Sigmoid colon (tissue), 6 donors: ENCODE measurements at regions not wholly inside any gene's neighbourhood (a gene's known extent, or its start where the extent isn't known, plus 50 kb on each side); places are given as distances from the start of the nearest gene placed in this dataset.

Source experiments
- DNase-seq: peaks from one replicate; pipeline ENCODE4 v3.0.0-alpha.2; 2019
- H3K27ac ChIP-seq, 4 donors: fragments of 200-600 bp; sonication (generic); one replicate each; pipeline ENCODE4 v1.5.1; 2016 to 2019; ENCODE audit warnings: mild to moderate bottlenecking in 1 of 4
- H3K27me3 ChIP-seq, 3 donors: fragments of 200-600 bp; sonication (generic); one replicate each; pipeline ENCODE4 v1.5.1; 2019; ENCODE audit warnings: mild to moderate bottlenecking in 1 of 3
- H3K36me3 ChIP-seq, 4 donors: fragments of 200-600 bp; sonication (generic); one replicate each; pipeline ENCODE4 v1.5.1; 2016 to 2019
- H3K4me1 ChIP-seq, 4 donors: fragments of 200-600 bp; sonication (generic); one replicate each; pipeline ENCODE4 v1.5.1; 2017 to 2019
- H3K4me3 ChIP-seq, 4 donors: fragments of 200-600 bp; sonication (generic); one replicate each; pipeline ENCODE4 v1.5.1; 2017 to 2019; ENCODE audit warnings: mild to moderate bottlenecking in 2 of 4, moderate library complexity in 1 of 4
- H3K9me3 ChIP-seq, 4 donors: fragments of 200-600 bp in 3 of 4; sonication (generic) in 3 of 4; one replicate each; pipeline versions ENCODE4 v1.5.1 to v1.6.1; 2013 to 2019
- CTCF ChIP-seq, 4 experiments: fragments of 450-650 bp in 3 of 4; fragments of 200-600 bp in 1 of 4; IDR thresholded peaks; one replicate each; pipeline ENCODE4 v1.5.1; 2016 to 2019; ENCODE audit warnings: antibody characterized with exemption in 4 of 4, mild to moderate bottlenecking in 3 of 4, moderate library complexity in 2 of 4
- EP300 ChIP-seq, 4 donors: sonication (generic); formaldehyde crosslinking; IDR thresholded peaks; one replicate each; pipeline ENCODE4 v1.6.1; 2017; ENCODE audit warnings: antibody characterized with exemption in 4 of 4
- POLR2A ChIP-seq, 2 donors: fragments of 450-650 bp; IDR thresholded peaks; one replicate each; pipeline ENCODE4 v1.6.1; 2016; ENCODE audit warnings: antibody characterized with exemption in 2 of 2, mild to moderate bottlenecking in 2 of 2, moderate library complexity in 2 of 2
- POLR2AphosphoS5 ChIP-seq, 4 donors: sonication (generic); formaldehyde crosslinking; IDR thresholded peaks; one replicate each; pipeline ENCODE4 v1.6.1; 2017; ENCODE audit warnings: antibody characterized with exemption in 4 of 4
- WGBS, 2 donors: extraction: QIAGEN DNeasy Blood & Tissue Kit; methylation state at CpG; one replicate each; pipeline ENCODE4 v1.1.7; 2013; 5-methylcytosine and 5-hydroxymethylcytosine counted together
- intact Hi-C: fragments of 100-400 bp; cut with DNase I; formaldehyde crosslinking; loops from one replicate; pipeline ENCODE4 v1.15.1; 2023
- donor health status: healthy with polysubstance abuse.
- donor health status: healthy.

- 89 to 91% methylated on average over 13 of the region's 13 CpGs for WGBS, 2 donors
- DNase-seq = no peak
- intact Hi-C loops = no loop called here
- no peaks in the 10 kb centered on the region for H3K9me3 ChIP-seq
- H3K36me3 ChIP-seq = no peaks in the 10 kb centered on the region
- TF ChIP-seq POLR2AphosphoS5 (IDR thresholded peaks at IDR 0.05) (no peak), CTCF (IDR thresholded peaks at IDR 0.05) (no peak), POLR2A (IDR thresholded peaks at IDR 0.05) (no peak), EP300 (IDR thresholded peaks at IDR 0.05) (no peak)
- no peaks in the 10 kb centered on the region for H3K27me3 ChIP-seq
- H3K4me1 ChIP-seq = no peaks in the 10 kb centered on the region
- H3K4me3 ChIP-seq = no peak overlapping the region
- no peak overlapping the region for H3K27ac ChIP-seq
Observed at GRCh38 chr20:24798930-24799705, 150.0 kb upstream of the CST7 start.

- TF ChIP-seq CTCF (IDR thresholded peaks at IDR 0.05) (no peak), POLR2AphosphoS5 (IDR thresholded peaks at IDR 0.05) (no peak), POLR2A (IDR thresholded peaks at IDR 0.05) (no peak), EP300 (IDR thresholded peaks at IDR 0.05) (no peak)
- Histone ChIP-seq H3K4me3 (no peak overlapping the region), H3K9me3 (no peaks in the 10 kb centered on the region), H3K36me3 (no peaks in the 10 kb centered on the region), H3K4me1 (no peaks in the 10 kb centered on the region), H3K27ac (no peak overlapping the region), H3K27me3 (no peaks in the 10 kb centered on the region)
- DNase-seq = no peak
- 79 to 88% methylated on average over 12 of the region's 12 CpGs for WGBS, 2 donors
- intact Hi-C loops = no loop called here
Observed at GRCh38 chr20:24799971-24800580, 149.0 kb upstream of the CST7 start.

GRCh38 chr20:24802286-24802820 is 146.7 kb upstream of the CST7 start:
- Histone ChIP-seq H3K9me3 (no peaks in the 10 kb centered on the region), H3K36me3 (no peaks in the 10 kb centered on the region), H3K27me3 (no peaks in the 10 kb centered on the region), H3K4me3 (no peak overlapping the region), H3K27ac (no peak overlapping the region), H3K4me1 (no peaks in the 10 kb centered on the region)
- DNase-seq = no peak
- intact Hi-C loops = no loop called here
- TF ChIP-seq CTCF (IDR thresholded peaks at IDR 0.05) (no peak), POLR2A (IDR thresholded peaks at IDR 0.05) (no peak), EP300 (IDR thresholded peaks at IDR 0.05) (no peak), POLR2AphosphoS5 (IDR thresholded peaks at IDR 0.05) (no peak)
- WGBS, 2 donors = 61 to 79% methylated on average over 11 of the region's 11 CpGs

GRCh38 chr20:24804481-24805206 is 144.4 kb upstream of the CST7 start:
- Histone ChIP-seq H3K9me3 (no peaks in the 10 kb centered on the region), H3K4me1 (no peaks in the 10 kb centered on the region), H3K4me3 (no peak overlapping the region), H3K27me3 (peaks cover 0 to under 1% (median 0%) of the 10 kb centered on the region in 3 donors), H3K27ac (no peak overlapping the region), H3K36me3 (no peaks in the 10 kb centered on the region)
- intact Hi-C loops = no loop called here
- WGBS, 2 donors = 85 to 91% methylated on average over 16 of the region's 16 CpGs
- TF ChIP-seq POLR2A (IDR thresholded peaks at IDR 0.05) (no peak), POLR2AphosphoS5 (IDR thresholded peaks at IDR 0.05) (no peak)
- DNase-seq = no peak
